DOHH2 (cell line): ENCODE measurements at regions not wholly inside any gene's neighbourhood (a gene's known extent, or its start where the extent isn't known, plus 50 kb on each side); places are given as distances from the start of the nearest gene placed in this dataset.

Experiments
- CTCF ChIP-seq: fragments of 200-600 bp; sonication (generic); IDR thresholded peaks from one replicate; pipeline ENCODE4 v1.5.1; 2014; ENCODE audit warnings: antibody characterized with exemption, mild to moderate bottlenecking, low read depth, low read length; ENCODE audit not compliant: poor library complexity, severe bottlenecking
- EZH2phosphoT487 ChIP-seq: fragments of 200-600 bp; sonication (generic); IDR thresholded peaks from 2 replicates; pipeline ENCODE4 v1.6.1; 2017; ENCODE audit warnings: borderline replicate concordance, mild to moderate bottlenecking, antibody characterized with exemption, low read length, moderate library complexity, mixed read lengths

- TF ChIP-seq CTCF (no peak), EZH2phosphoT487 (no peak)
These were observed 203.5 kb downstream of the CYP26B1 start for GRCh38 chr2:71944183-71944550.
